Lower lobe of right lung (tissue), 2 donors: ENCODE measurements at regions not wholly inside any gene's neighbourhood (a gene's known extent, or its start where the extent isn't known, plus 50 kb on each side); places are given as distances from the start of the nearest gene placed in this dataset.

ENCODE experiments used
- ATAC-seq, 2 donors: fragments of 200-7000 bp; cut with Tn5 transposase; one replicate each; pipeline ENCODE4 v1.9.1; 2020 to 2022; ENCODE audit warnings: mild to moderate bottlenecking in 2 of 2, moderate library complexity in 2 of 2
- DNase-seq: peaks from one replicate; pipeline ENCODE4 v3.0.0-alpha.2; 2020
- H3K27ac ChIP-seq: fragments of 200-600 bp; one replicate; pipeline ENCODE4 v1.8.0; 2022
- H3K27me3 ChIP-seq: fragments of 200-600 bp; one replicate; pipeline ENCODE4 v1.8.0; 2022; ENCODE audit warnings: low read depth
- H3K36me3 ChIP-seq: fragments of 200-600 bp; one replicate; pipeline ENCODE4 v1.8.0; 2022; ENCODE audit warnings: mild to moderate bottlenecking
- H3K4me1 ChIP-seq: fragments of 200-600 bp; one replicate; pipeline ENCODE4 v1.8.0; 2022
- H3K4me3 ChIP-seq: fragments of 200-600 bp; one replicate; pipeline ENCODE4 v1.8.0; 2022; ENCODE audit warnings: mild to moderate bottlenecking
- H3K9me3 ChIP-seq: fragments of 200-600 bp; one replicate; pipeline ENCODE4 v1.8.0; 2022
- CTCF ChIP-seq: fragments of 200-600 bp; IDR thresholded peaks from one replicate; pipeline ENCODE4 v1.8.0; 2022; ENCODE audit warnings: antibody characterized with exemption, mild to moderate bottlenecking
- intact Hi-C: fragments of 100-400 bp; cut with DNase I; formaldehyde crosslinking; loops from one replicate; pipeline ENCODE4 v1.11.0; 2022
- donor health status: DM: no; HTN: yes; CAD: no; lungs with severe emphysema.

GRCh38 chr3:102529452-102529851 lies 94.6 kb downstream of the ZPLD1 start:
- intact Hi-C loops, result no loop called here
- ATAC-seq (peak in 1 of 2 donors; percentile 49), DNase-seq (no peak)
- Histone ChIP-seq H3K27me3 (no peaks in the 10 kb centered on the region), H3K9me3 (no peaks in the 10 kb centered on the region), H3K27ac (no peak overlapping the region), H3K36me3 (no peaks in the 10 kb centered on the region), H3K4me1 (no peaks in the 10 kb centered on the region), H3K4me3 (no peak overlapping the region)
- peak; percentile 7 for TF ChIP-seq CTCF

- H3K9me3 ChIP-seq, result no peaks in the 10 kb centered on the region
- no peak overlapping the region for H3K27ac ChIP-seq
- no peaks in the 10 kb centered on the region for H3K36me3 ChIP-seq
- intact Hi-C loops, result no loop called here
- no peak for TF ChIP-seq CTCF
- no peaks in the 10 kb centered on the region for H3K4me1 ChIP-seq
- no peaks in the 10 kb centered on the region for H3K27me3 ChIP-seq
- no peak for ATAC-seq
- H3K4me3 ChIP-seq, result no peak overlapping the region
- no peak for DNase-seq
Measured at GRCh38 chr3:102530415-102531181, 95.8 kb downstream of the ZPLD1 start.

- intact Hi-C loops, result no loop called here
- Histone ChIP-seq H3K4me1 (no peaks in the 10 kb centered on the region), H3K4me3 (no peak overlapping the region), H3K9me3 (no peaks in the 10 kb centered on the region), H3K27me3 (no peaks in the 10 kb centered on the region), H3K27ac (no peak overlapping the region), H3K36me3 (no peaks in the 10 kb centered on the region)
- TF ChIP-seq CTCF, result no peak
- no peak for ATAC-seq
- DNase-seq, result no peak
Measured at GRCh38 chr3:102531686-102532085, 96.9 kb downstream of the ZPLD1 start.

- Histone ChIP-seq H3K27ac (no peak overlapping the region), H3K9me3 (no peaks in the 10 kb centered on the region), H3K36me3 (no peaks in the 10 kb centered on the region), H3K4me1 (no peaks in the 10 kb centered on the region), H3K27me3 (no peaks in the 10 kb centered on the region), H3K4me3 (no peak overlapping the region)
- intact Hi-C loops, result no loop called here
- no peak for TF ChIP-seq CTCF
- DNase-seq (no peak), ATAC-seq (peak in 1 of 2 donors; percentile 67)
Measured at GRCh38 chr3:102532901-102533300, 98.1 kb downstream of the ZPLD1 start.

- DNase-seq (no peak), ATAC-seq (no peak)
- intact Hi-C loops, result no loop called here
Measured at GRCh38 chr3:102533784-102534183, 99.0 kb downstream of the ZPLD1 start.

More at GRCh38 chr3:102533784-102534183, 99.0 kb downstream of the ZPLD1 start:
- no peaks in the 10 kb centered on the region for H3K36me3 ChIP-seq
- TF ChIP-seq CTCF, result no peak
- H3K4me1 ChIP-seq, result no peaks in the 10 kb centered on the region
- H3K27ac ChIP-seq, result no peak overlapping the region
- no peaks in the 10 kb centered on the region for H3K27me3 ChIP-seq
- H3K9me3 ChIP-seq, result no peaks in the 10 kb centered on the region
- H3K4me3 ChIP-seq, result no peak overlapping the region
